GM12878 (cell line): ENCODE measurements at regions not wholly inside any gene's neighbourhood (a gene's known extent, or its start where the extent isn't known, plus 50 kb on each side); places are given as distances from the start of the nearest gene placed in this dataset.

Experiments used
- CBX5 ChIP-seq: sonication (generic); IDR thresholded peaks from 2 replicates; pipeline ENCODE4 v1.6.1; 2016; ENCODE audit warnings: low read depth, moderate library complexity, mild to moderate bottlenecking, inconsistent platforms
- CTCF ChIP-seq, 3 experiments: IDR thresholded peaks in 2 of 3; conservative IDR thresholded peaks in 1 of 3; 2 replicates each; pipeline ENCODE4 v1.5.1; 2011; ENCODE audit warnings: low read depth in 3 of 3, low read length in 3 of 3, mild to moderate bottlenecking in 3 of 3, control low read depth in 2 of 3, moderate library complexity in 2 of 3, inconsistent platforms in 1 of 3, mixed read lengths in 1 of 3; ENCODE audit not compliant: control insufficient read depth in 2 of 3, insufficient read depth in 1 of 3; ENCODE audit errors: extremely low read depth in 1 of 3
- JUND ChIP-seq: IDR thresholded peaks from 2 replicates; pipeline ENCODE4 v1.6.1; 2012; ENCODE audit warnings: low read depth, mild to moderate bottlenecking, low read length, improper control_type of control experiment, moderate library complexity
- MEF2A ChIP-seq: IDR thresholded peaks from 2 replicates; pipeline ENCODE4 v1.6.1; 2011; ENCODE audit warnings: low read depth, mild to moderate bottlenecking, low read length, moderate library complexity; ENCODE audit not compliant: insufficient read depth
- RBBP5 ChIP-seq: fragments of 200-600 bp; sonication (generic); conservative IDR thresholded peaks from 2 replicates; pipeline ENCODE4 v1.6.1; 2016
- TCF12 ChIP-seq: IDR thresholded peaks from 2 replicates; pipeline ENCODE4 v1.6.1; 2011; ENCODE audit warnings: low read depth, mild to moderate bottlenecking, low read length
- TF ChIP-seq, protein P1 (sequence below): fragments of 450-650 bp; formaldehyde crosslinking; IDR thresholded peaks from 2 replicates; pipeline ENCODE4 v1.4.0; 2022; ENCODE audit warnings: mild to moderate bottlenecking, moderate library complexity
- TF ChIP-seq, protein P2 (sequence below): fragments of 450-650 bp; IDR thresholded peaks from 2 replicates; pipeline ENCODE4 v1.6.1; 2016; ENCODE audit warnings: mild to moderate bottlenecking

DNA sequence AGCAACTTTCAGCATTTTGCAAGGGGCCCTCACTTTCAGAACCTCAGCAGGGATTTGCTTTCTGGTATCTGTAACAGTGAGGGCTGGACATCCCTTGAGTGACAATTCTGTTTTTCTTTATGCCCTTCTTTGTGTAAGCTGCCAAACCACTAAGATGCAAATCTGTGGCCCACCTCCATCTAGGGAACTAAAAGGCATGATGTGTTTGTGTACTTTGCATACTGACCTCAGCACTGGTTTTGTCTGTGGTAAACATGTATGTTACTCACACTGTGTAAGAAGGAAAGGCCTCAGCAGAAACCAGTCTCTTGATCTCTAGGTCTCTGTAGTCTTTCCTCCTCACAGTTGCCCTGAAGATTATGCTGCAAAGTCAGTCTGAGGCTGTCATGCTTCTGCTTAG lies 396.6 kb upstream of the DYNLRB2 start (continued):
- TF ChIP-seq, protein P1, sequence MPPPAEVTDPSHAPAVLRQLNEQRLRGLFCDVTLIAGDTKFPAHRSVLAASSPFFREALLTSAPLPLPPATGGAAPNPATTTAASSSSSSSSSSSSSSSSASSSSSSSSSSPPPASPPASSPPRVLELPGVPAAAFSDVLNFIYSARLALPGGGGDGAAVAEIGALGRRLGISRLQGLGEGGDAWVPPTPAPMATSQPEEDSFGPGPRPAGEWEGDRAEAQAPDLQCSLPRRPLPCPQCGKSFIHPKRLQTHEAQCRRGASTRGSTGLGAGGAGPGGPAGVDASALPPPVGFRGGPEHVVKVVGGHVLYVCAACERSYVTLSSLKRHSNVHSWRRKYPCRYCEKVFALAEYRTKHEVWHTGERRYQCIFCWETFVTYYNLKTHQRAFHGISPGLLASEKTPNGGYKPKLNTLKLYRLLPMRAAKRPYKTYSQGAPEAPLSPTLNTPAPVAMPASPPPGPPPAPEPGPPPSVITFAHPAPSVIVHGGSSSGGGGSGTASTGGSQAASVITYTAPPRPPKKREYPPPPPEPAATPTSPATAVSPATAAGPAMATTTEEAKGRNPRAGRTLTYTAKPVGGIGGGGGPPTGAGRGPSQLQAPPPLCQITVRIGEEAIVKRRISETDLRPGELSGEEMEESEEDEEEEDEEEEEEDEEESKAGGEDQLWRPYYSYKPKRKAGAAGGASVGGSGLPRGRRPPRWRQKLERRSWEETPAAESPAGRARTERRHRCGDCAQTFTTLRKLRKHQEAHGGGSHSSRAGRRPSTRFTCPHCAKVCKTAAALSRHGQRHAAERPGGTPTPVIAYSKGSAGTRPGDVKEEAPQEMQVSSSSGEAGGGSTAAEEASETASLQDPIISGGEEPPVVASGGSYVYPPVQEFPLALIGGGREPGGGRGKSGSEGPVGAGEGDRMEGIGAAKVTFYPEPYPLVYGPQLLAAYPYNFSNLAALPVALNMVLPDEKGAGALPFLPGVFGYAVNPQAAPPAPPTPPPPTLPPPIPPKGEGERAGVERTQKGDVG, result no peak
- TF ChIP-seq JUND (no peak), TCF12 (no peak), CBX5 (0 out of 2 replicates have a peak, but pooled peaks have one; percentile 72), CTCF (IDR thresholded peaks at IDR 0.05 in 2 of 3, conservative IDR thresholded peaks at IDR 0.05 in 1 of 3; ENCODE audit: control insufficient read depth in 2 of 3, extremely low read depth in 1 of 3, insufficient read depth in 1 of 3, low read depth in 3 of 3, low read length in 3 of 3) (no peak), MEF2A (0 out of 2 replicates have a peak, but pooled peaks have one; percentile 20), RBBP5 (no peak)
- TF ChIP-seq, protein P2, sequence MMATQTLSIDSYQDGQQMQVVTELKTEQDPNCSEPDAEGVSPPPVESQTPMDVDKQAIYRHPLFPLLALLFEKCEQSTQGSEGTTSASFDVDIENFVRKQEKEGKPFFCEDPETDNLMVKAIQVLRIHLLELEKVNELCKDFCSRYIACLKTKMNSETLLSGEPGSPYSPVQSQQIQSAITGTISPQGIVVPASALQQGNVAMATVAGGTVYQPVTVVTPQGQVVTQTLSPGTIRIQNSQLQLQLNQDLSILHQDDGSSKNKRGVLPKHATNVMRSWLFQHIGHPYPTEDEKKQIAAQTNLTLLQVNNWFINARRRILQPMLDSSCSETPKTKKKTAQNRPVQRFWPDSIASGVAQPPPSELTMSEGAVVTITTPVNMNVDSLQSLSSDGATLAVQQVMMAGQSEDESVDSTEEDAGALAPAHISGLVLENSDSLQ, result peak; percentile 87
